AG10803 (cell line): ENCODE measurements at regions not wholly inside any gene's neighbourhood (a gene's known extent, or its start where the extent isn't known, plus 50 kb on each side); places are given as distances from the start of the nearest gene placed in this dataset.

Experiments used
- DNase-seq: peaks from one replicate; pipeline ENCODE4 v3.0.0; 2010; ENCODE audit warnings: low read depth
- H3K4me3 ChIP-seq: 2 replicates; pipeline ENCODE4 v1.5.1; 2011; ENCODE audit warnings: mild to moderate bottlenecking, low read length, control low read depth
- CTCF ChIP-seq: conservative IDR thresholded peaks from 2 replicates; pipeline ENCODE4 v1.5.1; 2011; ENCODE audit warnings: mild to moderate bottlenecking, low read length, control low read depth, inconsistent platforms

GRCh38 chr17:72332367-72332766, 211.5 kb downstream of the SOX9 start:
- no peak for TF ChIP-seq CTCF
- no peak overlapping the region for H3K4me3 ChIP-seq
- DNase-seq: no peak

- no peak for DNase-seq
- H3K4me3 ChIP-seq: no peak overlapping the region
- no peak for TF ChIP-seq CTCF
These were observed 212.8 kb downstream of the SOX9 start for GRCh38 chr17:72333570-72333969.

- peak; percentile 77 for DNase-seq
- peak; percentile 55 for TF ChIP-seq CTCF
- H3K4me3 ChIP-seq: no peak overlapping the region
These were observed 213.4 kb downstream of the SOX9 start for GRCh38 chr17:72334205-72334604.

GRCh38 chr17:72336026-72336803, 215.4 kb downstream of the SOX9 start:
- TF ChIP-seq CTCF: no peak
- DNase-seq: no peak
- H3K4me3 ChIP-seq: no peak overlapping the region

- no peak for TF ChIP-seq CTCF
- no peak for DNase-seq
- H3K4me3 ChIP-seq: no peak overlapping the region
These were observed 215.9 kb downstream of the SOX9 start for GRCh38 chr17:72336804-72337070.

- no peak overlapping the region for H3K4me3 ChIP-seq
- no peak for DNase-seq
- TF ChIP-seq CTCF: no peak
These were observed 217.5 kb downstream of the SOX9 start for GRCh38 chr17:72338304-72338703.
